OCI-LY7 (cell line): ENCODE measurements at regions not wholly inside any gene's neighbourhood (a gene's known extent, or its start where the extent isn't known, plus 50 kb on each side); places are given as distances from the start of the nearest gene placed in this dataset.

Experiments used
- BruUV-seq: library from RNA; stranded (reverse); fragments of 400-500 nt; replicated peaks from 2 replicates; lab custom pipeline; 2021; lab: Mats Ljungman, UMichigan
- CTCF ChIA-PET: fragments of 300-600 bp; sonication (Branson Sonifier 250); formaldehyde crosslinking; loops from one replicate; lab custom pipeline; 2022; ENCODE audit warnings: antibody characterized with exemption; ENCODE audit not compliant: unreplicated experiment; lab: Charles Lee
- POLR2A ChIA-PET: fragments of 300-600 bp; sonication (Branson Sonifier 250); formaldehyde crosslinking; loops from one replicate; lab custom pipeline; 2022; ENCODE audit warnings: antibody characterized with exemption; lab: Charles Lee
- DNase-seq: peaks from one replicate; pipeline ENCODE4 v3.0.0-alpha.2; 2015; ENCODE audit warnings: low spot score
- H2AFZ ChIP-seq: fragments of 200-600 bp; sonication (generic), shearing (Covaris generic); 2 replicates; pipeline ENCODE4 v1.6.1; 2014; ENCODE audit warnings: mild to moderate bottlenecking, antibody characterized with exemption, low read length, moderate library complexity
- H3K27ac ChIP-seq: fragments of 200-600 bp; sonication (generic); 2 replicates; pipeline ENCODE4 v1.5.1; 2014; ENCODE audit warnings: mixed run types, low read depth, mild to moderate bottlenecking, moderate library complexity, low read length, inconsistent platforms; ENCODE audit not compliant: poor library complexity, severe bottlenecking
- H3K36me3 ChIP-seq: fragments of 200-600 bp; sonication (generic); 2 replicates; pipeline ENCODE4 v1.6.1; 2014; ENCODE audit warnings: mild to moderate bottlenecking, antibody characterized with exemption, low read length, moderate library complexity, mixed read lengths; ENCODE audit not compliant: insufficient read depth
- H3K4me1 ChIP-seq: fragments of 200-600 bp; sonication (generic); 2 replicates; pipeline ENCODE4 v1.5.1; 2014; ENCODE audit warnings: mild to moderate bottlenecking, low read length; ENCODE audit not compliant: insufficient read depth, poor library complexity, severe bottlenecking
- H3K4me2 ChIP-seq: fragments of 200-600 bp; sonication (generic); 2 replicates; pipeline ENCODE4 v1.6.1; 2014; ENCODE audit warnings: mild to moderate bottlenecking, low read length
- H3K4me3 ChIP-seq: fragments of 200-600 bp; sonication (generic); 2 replicates; pipeline ENCODE4 v1.5.1; 2014; ENCODE audit warnings: mild to moderate bottlenecking, low read depth, low read length; ENCODE audit not compliant: poor library complexity, severe bottlenecking
- H3K79me2 ChIP-seq: fragments of 200-600 bp; sonication (generic); 2 replicates; pipeline ENCODE4 v1.6.1; 2016; ENCODE audit warnings: low read depth, mild to moderate bottlenecking, low read length, moderate library complexity, mixed read lengths; ENCODE audit not compliant: insufficient read depth
- H3K9me2 ChIP-seq: fragments of 200-600 bp; sonication (generic); 2 replicates; pipeline ENCODE4 v1.6.1; 2016; ENCODE audit warnings: mild to moderate bottlenecking, low read length, mixed read lengths; ENCODE audit not compliant: insufficient read depth
- H3K9me3 ChIP-seq: fragments of 200-600 bp; sonication (generic); 2 replicates; pipeline ENCODE4 v1.6.1; 2014; ENCODE audit warnings: mild to moderate bottlenecking, mixed run types, low read length, mixed read lengths
- H4K20me1 ChIP-seq: fragments of 200-600 bp; sonication (generic); 2 replicates; pipeline ENCODE4 v1.6.1; 2014; ENCODE audit warnings: mild to moderate bottlenecking, antibody characterized with exemption, low read length, moderate library complexity, mixed read lengths; ENCODE audit not compliant: insufficient read depth
- CTCF ChIP-seq: fragments of 200-600 bp; sonication (generic); conservative IDR thresholded peaks from 2 replicates; pipeline ENCODE4 v1.5.1; 2014; ENCODE audit warnings: mild to moderate bottlenecking, antibody characterized with exemption, low read length, moderate library complexity, mixed read lengths
- EZH2phosphoT487 ChIP-seq: fragments of 200-600 bp; sonication (generic); IDR thresholded peaks from 2 replicates; pipeline ENCODE4 v1.6.1; 2018; ENCODE audit warnings: low read depth, borderline replicate concordance, mild to moderate bottlenecking, mixed run types, antibody characterized with exemption, low read length, moderate library complexity, mixed read lengths
- intact Hi-C: fragments of 100-400 bp; cut with micrococcal nuclease; formaldehyde crosslinking; loops from one replicate; pipeline ENCODE4 v1.10.0; 2022; ENCODE audit not compliant: unreplicated experiment

GRCh38 chr6:113630738-113631535 lies 226.2 kb upstream of the MARCKS start:
- peaks cover 99% of the 10 kb centered on the region for H3K4me1 ChIP-seq
- TF ChIP-seq CTCF = no peak
- TF ChIP-seq EZH2phosphoT487 = no peak
- H3K9me2 ChIP-seq = no peaks in the 10 kb centered on the region
- H4K20me1 ChIP-seq = no peaks in the 10 kb centered on the region
- H3K4me3 ChIP-seq = peak overlapping the region; percentile 66
- no peaks in the 10 kb centered on the region for H3K36me3 ChIP-seq
- intact Hi-C loops = loop anchor here (2.0 to 10.0 kb wide), 4 partner anchors 178 to 344 kb away; partner anchors contain the start of gene HDAC2
- H2AFZ ChIP-seq = peak overlapping the region; percentile 81; the same call in 1 of the 2 replicates
- H3K4me2 ChIP-seq = peak overlapping the region; percentile 99
- BruUV-seq = no TSS peak
- no peaks in the 10 kb centered on the region for H3K79me2 ChIP-seq
- ChIA-PET CTCF (no interaction called here), POLR2A (interaction anchor here (0.5 to 7.9 kb wide), 12 partner anchors 11 to 1785 kb away, joined by 3 to 52 read pairs (median 3); no protein-coding TSS in a partner anchor)
- DNase-seq = peak; percentile 91
- peak overlapping the region; percentile 99 for H3K27ac ChIP-seq
- no peaks in the 10 kb centered on the region; the same call in 1 of the 2 replicates for H3K9me3 ChIP-seq

- Histone ChIP-seq H3K4me3 (peak overlapping the region; percentile 66), H3K4me1 (peaks cover 99% of the 10 kb centered on the region), H4K20me1 (no peaks in the 10 kb centered on the region), H3K79me2 (no peaks in the 10 kb centered on the region), H2AFZ (peak overlapping the region; percentile 81; the same call in 1 of the 2 replicates), H3K36me3 (no peaks in the 10 kb centered on the region), H3K9me3 (no peaks in the 10 kb centered on the region; the same call in 1 of the 2 replicates), H3K9me2 (no peaks in the 10 kb centered on the region), H3K4me2 (peak overlapping the region; percentile 99), H3K27ac (peak overlapping the region; percentile 99)
- ChIA-PET POLR2A (interaction anchor here (0.5 to 7.9 kb wide), 8 partner anchors 10 to 247 kb away, joined by 3 to 52 read pairs (median 4); no protein-coding TSS in a partner anchor), CTCF (no interaction called here)
- intact Hi-C loops = loop anchor here (2.0 to 10.0 kb wide), 4 partner anchors 177 to 343 kb away; partner anchors contain the start of gene HDAC2
- TF ChIP-seq CTCF = no peak
- TF ChIP-seq EZH2phosphoT487 = no peak
- DNase-seq = no peak
- BruUV-seq = TSS peak; percentile 92
These were observed 225.5 kb upstream of the MARCKS start for GRCh38 chr6:113631666-113632065.
